HG03565 (cell line): ENCODE measurements at regions not wholly inside any gene's neighbourhood (a gene's known extent, or its start where the extent isn't known, plus 50 kb on each side); places are given as distances from the start of the nearest gene placed in this dataset.
"Not testable (repeated sequence)": the region's sequence is repeated elsewhere in the genome, so short reads cannot be mapped to it uniquely, and the experiment has no call there.

ENCODE experiments used
- ATAC-seq: cut with Tn5 transposase; IDR thresholded peaks from one replicate; pipeline ENCODE4 v1.9.1; 2021; ENCODE audit warnings: mild to moderate bottlenecking, moderate library complexity; ENCODE audit not compliant: unreplicated experiment

DNA sequence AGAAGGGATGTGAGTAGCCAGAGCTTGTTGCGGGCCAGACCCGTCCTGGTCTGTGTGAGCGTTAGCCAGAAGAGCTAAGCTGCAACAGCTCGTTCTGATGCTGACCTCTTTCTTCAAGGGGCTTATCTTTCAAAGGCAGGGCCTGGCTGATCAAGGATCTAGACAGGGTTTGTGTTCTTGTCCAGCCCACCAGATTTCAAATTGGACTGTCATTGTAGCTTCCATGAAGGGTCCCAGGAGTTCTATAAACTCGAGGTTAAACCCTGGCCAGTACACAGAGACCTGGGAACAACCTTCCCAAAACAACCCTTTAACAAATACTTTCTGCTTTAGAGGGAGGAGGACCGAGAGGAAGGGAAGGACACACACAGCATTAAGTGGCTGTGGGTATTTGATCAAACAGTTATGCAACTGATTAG is 153.0 kb upstream of the TUT7 start:
- no peak for ATAC-seq

DNA sequence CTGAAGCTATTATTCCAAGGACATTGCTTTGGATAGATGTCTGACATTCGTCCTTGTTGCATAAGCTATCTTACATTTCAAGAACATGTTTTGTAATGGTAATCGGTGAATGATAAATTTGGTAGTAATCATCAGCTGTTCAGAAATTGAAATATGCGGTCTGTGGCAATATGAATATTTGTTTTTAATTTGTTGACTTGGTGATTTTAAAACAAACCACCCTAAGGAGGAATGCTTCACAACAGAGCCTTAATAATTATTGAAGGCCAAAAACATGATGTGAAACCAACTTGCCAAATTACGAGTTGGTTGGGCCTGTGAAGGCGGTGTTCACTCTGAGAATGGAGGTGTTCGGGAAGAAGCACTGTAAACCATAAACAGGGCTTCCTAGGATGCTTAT is 149.7 kb upstream of the TUT7 start:
- ATAC-seq, result no peak

DNA sequence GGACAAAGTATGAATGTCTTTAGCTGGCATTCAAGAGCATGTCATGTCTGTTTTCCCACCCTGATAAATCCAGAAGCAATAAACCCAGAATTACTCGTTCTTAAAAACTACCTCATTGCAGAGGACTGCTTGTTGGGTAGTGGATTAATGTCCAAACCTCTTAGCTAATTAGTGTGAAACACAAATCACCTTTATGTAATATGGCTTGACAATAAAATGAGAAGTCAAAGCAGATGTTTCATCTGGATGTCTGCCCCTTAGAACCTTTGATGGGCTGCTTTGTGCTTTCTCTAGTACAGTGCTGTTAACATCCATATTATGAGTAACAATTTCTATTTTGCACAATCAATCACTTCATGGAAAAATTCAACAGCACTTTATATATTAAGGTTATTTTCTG is 149.1 kb upstream of the TUT7 start:
- ATAC-seq, result no peak

- no peak for ATAC-seq
These were observed 146.6 kb upstream of the TUT7 start for GRCh38 chr9:86500667-86501435.

- no peak for ATAC-seq
These were observed 145.8 kb upstream of the TUT7 start for GRCh38 chr9:86500031-86500430.

DNA sequence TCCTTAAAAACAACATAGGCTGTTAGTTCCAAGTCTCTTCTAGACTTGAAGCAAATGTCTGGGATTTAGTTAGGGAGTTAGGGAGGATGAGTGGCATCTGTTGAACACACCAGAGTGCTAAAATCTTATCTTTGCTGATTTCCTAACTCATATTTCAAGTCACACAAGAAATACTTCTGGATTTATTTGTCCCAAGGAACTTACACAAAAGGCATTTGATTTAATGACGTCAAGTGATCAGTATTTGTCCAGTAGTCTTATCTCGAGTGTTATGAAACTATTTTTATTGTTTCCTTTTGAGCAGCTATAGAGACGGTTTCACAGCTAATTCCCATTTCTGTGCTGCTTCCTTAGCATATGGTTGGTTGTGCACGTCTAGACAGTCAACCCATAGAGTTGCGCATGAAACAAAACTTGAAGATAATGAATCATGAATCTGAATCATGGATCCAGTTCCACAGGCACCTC is 140.5 kb upstream of the TUT7 start:
- no peak for ATAC-seq

GRCh38 chr9:86491468-86492266 is 137.5 kb upstream of the TUT7 start:
- ATAC-seq, result no peak

DNA sequence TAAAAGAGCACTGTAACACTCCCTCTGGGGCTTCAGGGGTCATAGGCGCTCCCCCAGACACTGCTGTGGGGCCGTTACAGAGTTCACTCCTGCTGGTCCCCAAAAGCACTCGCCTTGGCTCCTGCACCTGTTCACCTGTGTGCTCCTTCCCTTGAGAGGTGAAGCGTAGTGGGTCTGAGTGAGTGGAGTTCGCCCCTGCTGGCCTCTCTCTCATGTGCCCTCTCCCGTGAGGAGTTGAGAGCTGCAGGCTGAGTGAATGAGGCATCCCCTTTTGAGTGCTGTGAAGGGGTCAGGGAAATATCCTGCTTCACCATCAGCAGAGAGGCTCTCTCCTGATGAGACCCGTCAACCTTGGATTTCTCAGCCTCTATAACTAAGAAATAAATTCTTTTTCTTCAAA is 134.6 kb upstream of the TUT7 start:
- ATAC-seq, result no peak

- no peak for ATAC-seq
These were observed 134.1 kb upstream of the TUT7 start for GRCh38 chr9:86488345-86488744.

GRCh38 chr9:86487838-86488233 is 133.6 kb upstream of the TUT7 start:
- ATAC-seq, result no peak

DNA sequence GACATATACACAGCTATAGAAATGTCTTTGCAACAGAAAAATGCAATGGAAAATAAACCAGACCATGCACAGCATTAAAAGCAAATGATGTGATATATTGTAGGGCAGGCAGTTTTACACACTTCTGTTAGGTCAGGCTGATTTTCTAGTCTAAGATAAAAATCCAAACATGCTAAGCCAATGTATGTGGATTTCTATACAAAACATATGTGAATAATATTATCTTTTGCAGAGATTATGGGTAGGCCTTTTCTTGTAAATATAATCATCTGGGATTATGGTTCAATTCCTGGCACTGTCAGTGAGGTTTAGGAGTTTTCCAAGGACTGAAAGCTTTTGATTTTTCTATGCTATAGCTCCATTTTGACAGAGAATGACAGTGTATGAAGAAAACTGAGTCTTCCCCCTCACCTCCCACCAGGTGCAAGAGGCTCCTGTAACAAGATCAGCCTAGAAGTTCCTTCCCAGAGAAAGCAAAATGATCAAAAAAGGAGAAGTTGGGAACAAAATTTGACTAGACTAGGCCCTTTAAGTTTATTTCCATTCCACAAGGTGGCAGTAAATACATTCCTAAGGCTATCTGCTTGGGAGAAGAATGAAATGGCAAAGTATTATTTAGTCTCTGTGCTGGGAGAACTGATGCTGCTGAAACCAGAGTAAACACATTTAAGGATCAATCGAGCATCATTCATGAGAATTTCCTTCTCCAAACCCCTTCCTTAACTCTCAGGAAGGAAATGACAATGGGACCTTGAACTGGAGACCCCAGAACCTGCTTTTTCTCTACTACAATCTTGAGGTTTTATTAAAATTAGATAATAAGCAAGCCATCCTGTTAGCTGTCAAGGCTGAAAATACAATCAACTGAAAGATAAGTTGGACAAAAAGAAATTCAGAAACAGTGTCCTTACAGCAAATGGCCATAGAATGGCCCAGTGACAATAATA is 133.0 kb upstream of the TUT7 start:
- no peak for ATAC-seq

DNA sequence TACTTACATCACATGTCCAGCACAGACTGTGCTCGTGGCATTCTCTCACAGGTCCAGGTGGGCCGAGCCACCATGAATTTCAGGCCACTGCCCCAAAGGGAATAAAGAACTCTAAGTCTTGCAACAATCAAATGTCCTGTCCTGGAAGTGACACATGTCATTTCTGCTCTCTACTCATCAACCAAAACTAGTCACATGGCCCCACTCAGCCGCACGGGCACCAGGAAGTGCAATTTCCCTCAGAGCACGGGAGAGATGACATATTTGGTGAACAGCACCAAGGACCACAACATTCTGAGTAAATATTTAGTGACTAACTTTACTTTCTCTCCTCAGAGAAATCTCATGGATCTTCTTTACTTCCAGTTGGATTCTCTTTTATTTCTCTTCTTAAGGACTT is 131.1 kb upstream of the TUT7 start:
- ATAC-seq, result peak; percentile 43

GRCh38 chr9:86483496-86483895 is 129.3 kb upstream of the TUT7 start:
- no peak for ATAC-seq

GRCh38 chr9:86481466-86481865 is 127.3 kb upstream of the TUT7 start:
- no peak for ATAC-seq

DNA sequence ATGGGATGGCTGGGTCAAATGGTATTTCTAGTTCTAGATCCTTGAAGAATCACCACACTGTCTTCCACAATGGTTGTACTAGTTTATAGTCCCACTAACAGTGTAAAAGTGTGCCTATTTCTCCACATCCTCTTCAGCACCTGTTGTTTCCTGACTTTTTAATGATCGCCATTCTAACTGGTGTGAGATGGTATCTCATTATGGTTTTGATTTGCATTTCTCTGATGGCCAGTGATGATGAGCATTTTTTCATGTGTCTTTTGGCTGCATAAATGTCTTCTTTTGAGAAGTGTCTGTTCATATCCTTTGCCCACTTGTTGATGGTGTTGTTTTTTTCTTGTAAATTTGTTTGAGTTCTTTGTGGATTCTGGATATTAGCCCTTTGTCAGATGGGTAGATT is 121.0 kb upstream of the TUT7 start:
- not testable (repeated sequence) for ATAC-seq

- no peak for ATAC-seq
These were observed 117.1 kb upstream of the TUT7 start for GRCh38 chr9:86471171-86471815.

DNA sequence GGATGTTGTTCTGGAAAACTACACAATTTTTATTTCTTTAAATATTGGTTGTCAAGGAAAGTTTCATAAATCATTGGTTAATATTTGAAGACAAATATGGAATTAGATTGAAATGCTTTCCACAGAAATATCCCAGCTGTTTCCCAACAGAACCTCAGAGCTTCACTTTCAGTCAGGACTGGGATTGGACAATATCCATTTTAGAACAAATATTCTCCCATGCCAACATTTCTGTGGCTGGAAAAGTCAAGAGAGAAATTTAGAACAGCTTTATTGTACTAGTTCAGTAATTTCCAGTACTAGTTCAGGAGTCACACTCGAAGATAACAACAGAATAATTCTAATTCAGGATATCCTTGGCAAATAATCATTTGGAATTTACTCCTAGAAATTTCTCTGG is 116.1 kb upstream of the TUT7 start:
- ATAC-seq, result no peak

GRCh38 chr9:86469476-86470250 is 115.5 kb upstream of the TUT7 start:
- no peak for ATAC-seq

DNA sequence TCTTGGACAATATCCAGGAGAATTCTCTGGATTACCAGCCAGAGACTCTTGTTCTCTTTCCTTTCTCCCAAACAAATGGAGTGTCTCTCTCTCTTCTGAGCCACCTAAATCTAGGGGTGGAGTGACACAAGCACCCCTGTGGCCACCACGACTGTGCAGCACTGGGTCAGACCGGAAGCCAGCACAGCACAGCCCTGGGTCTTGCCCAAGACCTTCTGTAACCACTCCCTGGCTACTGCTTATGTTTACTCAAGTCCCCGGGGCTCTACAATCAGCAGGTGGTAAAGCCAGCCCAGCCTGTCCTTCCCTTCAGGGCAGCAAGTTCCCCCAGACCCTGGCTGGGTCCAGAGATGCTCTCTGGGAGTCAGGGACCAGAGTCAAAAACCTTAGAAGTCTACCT is 110.0 kb upstream of the TUT7 start:
- ATAC-seq, result no peak
